Right atrium auricular region (tissue), 2 donors: ENCODE measurements at regions not wholly inside any gene's neighbourhood (a gene's known extent, or its start where the extent isn't known, plus 50 kb on each side); places are given as distances from the start of the nearest gene placed in this dataset.

Experiments used
- DNase-seq: peaks from one replicate; pipeline ENCODE4 v3.0.0-alpha.2; 2019; ENCODE audit warnings: low spot score
- H3K27ac ChIP-seq, 2 donors: fragments of 200-600 bp; sonication (generic); 1 replicate in 1 of 2; 2 replicates in 1 of 2; pipeline ENCODE4 v1.5.1; 2016 to 2019
- H3K27me3 ChIP-seq, 2 donors: fragments of 200-600 bp; sonication (generic); one replicate each; pipeline versions ENCODE4 v1.5.1 to v1.6.0; 2017 to 2019
- H3K36me3 ChIP-seq: fragments of 200-600 bp; sonication (generic); one replicate; pipeline ENCODE4 v1.5.1; 2016
- H3K4me1 ChIP-seq, 2 donors: fragments of 200-600 bp; sonication (generic); one replicate each; pipeline versions ENCODE4 v1.5.1 to v1.6.0; 2017 to 2019
- H3K4me3 ChIP-seq, 2 donors: fragments of 200-600 bp; sonication (generic); 1 replicate in 1 of 2; 2 replicates in 1 of 2; pipeline ENCODE4 v1.5.1; 2017 to 2019; ENCODE audit warnings: mild to moderate bottlenecking in 1 of 2, moderate library complexity in 1 of 2
- H3K9me3 ChIP-seq, 2 donors: fragments of 200-600 bp; sonication (generic); one replicate each; pipeline ENCODE4 v1.5.1; 2019
- CTCF ChIP-seq, 2 donors: fragments of 200-600 bp; sonication (generic); IDR thresholded peaks; one replicate each; pipeline ENCODE4 v1.5.1; 2019; ENCODE audit warnings: antibody characterized with exemption in 2 of 2

- TF ChIP-seq CTCF (IDR thresholded peaks at IDR 0.05): no peak
- Histone ChIP-seq H3K4me1 (no peaks in the 10 kb centered on the region), H3K27me3 (no peaks in the 10 kb centered on the region), H3K27ac (no peak overlapping the region), H3K4me3 (no peak overlapping the region), H3K9me3 (peaks cover 0 to 6% of the 10 kb centered on the region in 2 donors), H3K36me3 (no peaks in the 10 kb centered on the region)
- no peak for DNase-seq
Measured at GRCh38 chrX:9166584-9166944, 132.6 kb upstream of the FAM9B start.

GRCh38 chrX:9171841-9172463 lies 138.0 kb upstream of the FAM9B start:
- H3K27ac ChIP-seq: no peak overlapping the region
- peaks cover 0 to 12% of the 10 kb centered on the region in 2 donors for H3K9me3 ChIP-seq
- no peaks in the 10 kb centered on the region for H3K36me3 ChIP-seq
- TF ChIP-seq CTCF (IDR thresholded peaks at IDR 0.05): no peak
- no peaks in the 10 kb centered on the region for H3K27me3 ChIP-seq
- no peak for DNase-seq
- no peak overlapping the region for H3K4me3 ChIP-seq
- no peaks in the 10 kb centered on the region for H3K4me1 ChIP-seq

- Histone ChIP-seq H3K4me3 (no peak overlapping the region), H3K4me1 (no peaks in the 10 kb centered on the region), H3K36me3 (no peaks in the 10 kb centered on the region), H3K27ac (no peak overlapping the region), H3K27me3 (no peaks in the 10 kb centered on the region), H3K9me3 (peaks cover 0 to 11% of the 10 kb centered on the region in 2 donors)
- DNase-seq: no peak
- no peak for TF ChIP-seq CTCF (IDR thresholded peaks at IDR 0.05)
Measured at GRCh38 chrX:9172464-9172850, 138.5 kb upstream of the FAM9B start.

- DNase-seq: no peak
- Histone ChIP-seq H3K36me3 (no peaks in the 10 kb centered on the region), H3K9me3 (peaks cover 0 to 12% of the 10 kb centered on the region in 2 donors), H3K27me3 (no peaks in the 10 kb centered on the region), H3K4me3 (no peak overlapping the region), H3K4me1 (no peaks in the 10 kb centered on the region), H3K27ac (no peak overlapping the region)
- no peak for TF ChIP-seq CTCF (IDR thresholded peaks at IDR 0.05)
Measured at GRCh38 chrX:9180623-9181022, 146.7 kb upstream of the FAM9B start.

- no peaks in the 10 kb centered on the region for H3K27me3 ChIP-seq
- no peaks in the 10 kb centered on the region for H3K4me1 ChIP-seq
- no peak overlapping the region for H3K4me3 ChIP-seq
- no peaks in the 10 kb centered on the region for H3K36me3 ChIP-seq
- peaks cover 0 to 12% of the 10 kb centered on the region in 2 donors for H3K9me3 ChIP-seq
- no peak overlapping the region for H3K27ac ChIP-seq
- no peak for TF ChIP-seq CTCF (IDR thresholded peaks at IDR 0.05)
- DNase-seq: no peak
Measured at GRCh38 chrX:9182041-9182440, 148.1 kb upstream of the FAM9B start.

- Histone ChIP-seq H3K36me3 (no peaks in the 10 kb centered on the region), H3K27me3 (no peaks in the 10 kb centered on the region), H3K4me1 (no peaks in the 10 kb centered on the region), H3K9me3 (peaks cover 0 to 9% of the 10 kb centered on the region in 2 donors), H3K4me3 (no peak overlapping the region), H3K27ac (no peak overlapping the region)
- DNase-seq: no peak
- no peak for TF ChIP-seq CTCF (IDR thresholded peaks at IDR 0.05)
Measured at GRCh38 chrX:9183481-9183880, 149.6 kb upstream of the FAM9B start.
